Right lobe of liver (tissue), 4 donors: ENCODE measurements at regions not wholly inside any gene's neighbourhood (a gene's known extent, or its start where the extent isn't known, plus 50 kb on each side); places are given as distances from the start of the nearest gene placed in this dataset.

Experiments used
- POLR2A ChIP-seq: fragments of 450-650 bp; IDR thresholded peaks from one replicate; pipeline ENCODE4 v1.6.1; 2017; ENCODE audit warnings: antibody characterized with exemption, mild to moderate bottlenecking
- TF ChIP-seq, protein P1 (sequence below), 4 donors: fragments of 200-600 bp in 3 of 4; fragments of 450-650 bp in 1 of 4; IDR thresholded peaks; one replicate each; pipeline versions ENCODE4 v1.5.1 to v1.8.0; 2016 to 2022; ENCODE audit warnings: antibody characterized with exemption in 4 of 4, mild to moderate bottlenecking in 2 of 4
- donor health status: DM: no; HTN: no; CAD: no.
- donor health status: DM: no; HTN: no; CAD: no.
- donor health status: DM: no; HTN: yes; CAD: no.

DNA sequence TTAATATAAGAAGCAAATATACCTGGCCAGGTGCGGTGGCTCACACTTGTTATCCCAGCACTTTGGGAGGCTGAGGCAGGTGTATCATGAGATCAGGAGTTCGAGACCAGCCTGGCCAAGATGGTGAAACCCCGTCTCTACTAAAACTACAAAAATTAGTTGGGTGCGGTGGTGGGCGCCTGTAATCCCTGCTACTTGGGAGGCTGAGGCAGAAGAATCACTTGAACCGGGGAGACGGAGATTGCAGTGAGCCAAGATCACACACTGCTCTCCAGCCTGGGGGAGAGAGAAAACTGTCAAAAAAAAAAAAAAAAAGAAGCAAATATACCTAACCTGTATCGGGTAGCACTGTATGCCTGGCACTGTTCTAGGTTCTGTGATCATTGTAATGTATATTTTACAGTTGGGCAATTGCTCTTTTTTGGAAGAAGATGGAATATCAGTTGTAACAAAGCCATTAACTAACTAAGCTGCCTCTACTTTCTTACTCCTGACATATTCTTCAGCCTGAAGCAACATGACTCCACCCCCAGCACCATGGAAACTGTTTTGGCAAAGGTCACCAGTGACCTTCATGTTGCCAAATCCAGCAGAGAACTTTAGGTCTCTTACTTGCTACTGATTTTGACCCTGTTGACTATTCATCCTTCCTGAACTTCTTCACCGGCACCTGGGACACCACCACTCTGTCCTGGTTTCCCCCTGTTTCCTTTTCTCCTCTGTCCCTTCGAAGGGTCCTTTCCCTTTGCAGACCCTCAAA, 203.8 kb downstream of the RPLP1 start:
- TF ChIP-seq, protein P1, sequence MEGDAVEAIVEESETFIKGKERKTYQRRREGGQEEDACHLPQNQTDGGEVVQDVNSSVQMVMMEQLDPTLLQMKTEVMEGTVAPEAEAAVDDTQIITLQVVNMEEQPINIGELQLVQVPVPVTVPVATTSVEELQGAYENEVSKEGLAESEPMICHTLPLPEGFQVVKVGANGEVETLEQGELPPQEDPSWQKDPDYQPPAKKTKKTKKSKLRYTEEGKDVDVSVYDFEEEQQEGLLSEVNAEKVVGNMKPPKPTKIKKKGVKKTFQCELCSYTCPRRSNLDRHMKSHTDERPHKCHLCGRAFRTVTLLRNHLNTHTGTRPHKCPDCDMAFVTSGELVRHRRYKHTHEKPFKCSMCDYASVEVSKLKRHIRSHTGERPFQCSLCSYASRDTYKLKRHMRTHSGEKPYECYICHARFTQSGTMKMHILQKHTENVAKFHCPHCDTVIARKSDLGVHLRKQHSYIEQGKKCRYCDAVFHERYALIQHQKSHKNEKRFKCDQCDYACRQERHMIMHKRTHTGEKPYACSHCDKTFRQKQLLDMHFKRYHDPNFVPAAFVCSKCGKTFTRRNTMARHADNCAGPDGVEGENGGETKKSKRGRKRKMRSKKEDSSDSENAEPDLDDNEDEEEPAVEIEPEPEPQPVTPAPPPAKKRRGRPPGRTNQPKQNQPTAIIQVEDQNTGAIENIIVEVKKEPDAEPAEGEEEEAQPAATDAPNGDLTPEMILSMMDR (IDR thresholded peaks at IDR 0.05), result no peak
- no peak for TF ChIP-seq POLR2A
